ENCODE measurements at regions not wholly inside any gene's neighbourhood (a gene's known extent, or its start where the extent isn't known, plus 50 kb on each side); places are given as distances from the start of the nearest gene placed in this dataset.

DNA sequence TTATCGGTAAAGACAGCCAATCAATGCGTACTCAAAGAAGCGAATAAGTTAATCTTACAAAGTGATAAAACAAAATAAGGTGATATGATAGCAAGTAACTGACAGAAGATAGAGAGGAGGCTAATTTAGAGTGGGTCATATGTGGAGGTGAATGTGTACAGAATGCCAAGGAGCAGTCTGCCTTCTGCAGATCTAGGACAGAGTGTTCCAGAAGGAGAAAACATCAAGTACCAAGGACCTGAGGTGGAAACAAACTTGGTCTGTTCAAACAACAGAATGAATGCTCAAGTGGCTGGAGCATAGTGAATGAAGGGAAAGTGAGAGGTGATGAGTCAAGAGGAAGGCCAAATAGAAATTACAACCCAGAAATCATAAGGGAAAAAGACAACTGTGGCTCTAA, 170.3 kb upstream of the BMP4 start:
- TF ChIP-seq POLR2A (IDR thresholded peaks at IDR 0.05) = no peak
- TF ChIP-seq, protein P1, sequence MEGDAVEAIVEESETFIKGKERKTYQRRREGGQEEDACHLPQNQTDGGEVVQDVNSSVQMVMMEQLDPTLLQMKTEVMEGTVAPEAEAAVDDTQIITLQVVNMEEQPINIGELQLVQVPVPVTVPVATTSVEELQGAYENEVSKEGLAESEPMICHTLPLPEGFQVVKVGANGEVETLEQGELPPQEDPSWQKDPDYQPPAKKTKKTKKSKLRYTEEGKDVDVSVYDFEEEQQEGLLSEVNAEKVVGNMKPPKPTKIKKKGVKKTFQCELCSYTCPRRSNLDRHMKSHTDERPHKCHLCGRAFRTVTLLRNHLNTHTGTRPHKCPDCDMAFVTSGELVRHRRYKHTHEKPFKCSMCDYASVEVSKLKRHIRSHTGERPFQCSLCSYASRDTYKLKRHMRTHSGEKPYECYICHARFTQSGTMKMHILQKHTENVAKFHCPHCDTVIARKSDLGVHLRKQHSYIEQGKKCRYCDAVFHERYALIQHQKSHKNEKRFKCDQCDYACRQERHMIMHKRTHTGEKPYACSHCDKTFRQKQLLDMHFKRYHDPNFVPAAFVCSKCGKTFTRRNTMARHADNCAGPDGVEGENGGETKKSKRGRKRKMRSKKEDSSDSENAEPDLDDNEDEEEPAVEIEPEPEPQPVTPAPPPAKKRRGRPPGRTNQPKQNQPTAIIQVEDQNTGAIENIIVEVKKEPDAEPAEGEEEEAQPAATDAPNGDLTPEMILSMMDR (IDR thresholded peaks at IDR 0.05) = no peak
